ENCODE measurements at regions not wholly inside any gene's neighbourhood (a gene's known extent, or its start where the extent isn't known, plus 50 kb on each side); places are given as distances from the start of the nearest gene placed in this dataset.

DNA sequence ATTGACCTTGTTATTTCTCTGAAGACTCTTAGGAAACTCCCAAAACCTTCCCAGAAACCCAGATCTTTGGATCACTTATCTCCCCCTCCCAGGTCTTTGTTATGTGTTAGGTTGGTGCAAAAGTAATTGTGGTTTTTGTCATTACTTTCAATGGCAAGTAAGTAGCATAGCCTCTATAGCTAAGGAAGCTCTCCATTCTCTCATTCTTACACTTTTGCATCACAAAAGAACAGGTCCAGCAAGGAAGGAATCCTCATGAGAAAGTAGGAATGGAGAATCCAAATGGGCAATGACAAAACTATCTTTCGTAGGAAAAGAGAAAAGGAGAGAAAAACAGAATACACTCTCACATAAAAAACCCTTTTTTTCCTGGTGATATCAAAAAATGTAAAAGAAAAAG lies 81.3 kb upstream of the ELAVL2 start:
- DNase-seq, result no peak

DNA sequence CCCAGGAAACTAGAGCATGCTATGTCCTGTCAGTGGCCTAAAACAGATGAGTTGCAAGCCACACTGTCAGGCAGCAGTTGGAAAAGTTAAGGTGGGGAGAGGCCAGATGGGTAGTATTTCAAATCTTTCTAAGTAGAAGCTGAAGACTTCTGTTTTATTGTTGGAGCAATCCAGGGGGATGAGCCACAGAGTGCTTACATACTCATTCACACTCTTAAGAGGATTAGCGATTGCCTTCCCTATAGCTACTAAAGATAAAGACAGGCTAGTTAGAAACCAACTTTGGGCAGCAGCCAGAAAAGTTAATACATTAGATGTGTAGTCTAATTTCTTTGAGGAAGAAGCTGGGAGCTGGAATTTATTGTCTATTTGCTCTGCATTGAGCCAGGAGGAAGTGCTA lies 61.7 kb upstream of the ELAVL2 start:
- DNase-seq, result no peak

Data from skin of body (tissue), 1 donor.